Stimulated activated CD8-positive, alpha-beta memory T cell treated with anti-CD3 and anti-CD28 coated beads, Interleukin-2, amount 100 ng/mL, for 1 hour (primary cell): ENCODE measurements at regions not wholly inside any gene's neighbourhood (a gene's known extent, or its start where the extent isn't known, plus 50 kb on each side); places are given as distances from the start of the nearest gene placed in this dataset.
"Not testable (repeated sequence)": the region's sequence is repeated elsewhere in the genome, so short reads cannot be mapped to it uniquely, and the experiment has no call there.

Experiments used
- DNase-seq, 2 donors: peaks; one replicate each; pipeline ENCODE4 v3.0.0-alpha.2; 2020; ENCODE audit warnings: low read depth in 2 of 2

- no peak for DNase-seq
These were observed 324.2 kb upstream of the PREP start for GRCh38 chr6:105726902-105727655.

- no peak for DNase-seq
These were observed 312.0 kb upstream of the PREP start for GRCh38 chr6:105714846-105715245.

GRCh38 chr6:105713474-105714118 lies 310.7 kb upstream of the PREP start:
- no peak for DNase-seq

- DNase-seq: no peak
These were observed 308.3 kb upstream of the PREP start for GRCh38 chr6:105711216-105711615.

- no peak for DNase-seq
These were observed 302.7 kb upstream of the PREP start for GRCh38 chr6:105705608-105706007.

- no peak for DNase-seq
These were observed 292.6 kb upstream of the PREP start for GRCh38 chr6:105695461-105695860.

- DNase-seq: no peak
These were observed 289.8 kb upstream of the PREP start for GRCh38 chr6:105692613-105693215.

GRCh38 chr6:105691971-105692370 lies 289.1 kb upstream of the PREP start:
- no peak for DNase-seq

GRCh38 chr6:105691081-105691480 lies 288.2 kb upstream of the PREP start:
- DNase-seq: no peak

GRCh38 chr6:105688573-105688972 lies 285.7 kb upstream of the PREP start:
- no peak for DNase-seq

GRCh38 chr6:105686793-105687192 lies 283.9 kb upstream of the PREP start:
- DNase-seq: not testable (repeated sequence)

GRCh38 chr6:105681061-105681460 lies 278.2 kb upstream of the PREP start:
- no peak for DNase-seq

- DNase-seq: no peak
These were observed 277.2 kb upstream of the PREP start for GRCh38 chr6:105680131-105680530.

- DNase-seq: no peak
These were observed 275.6 kb upstream of the PREP start for GRCh38 chr6:105678516-105678915.

- no peak for DNase-seq
These were observed 275.0 kb upstream of the PREP start for GRCh38 chr6:105677671-105678475.

- DNase-seq: no peak
These were observed 274.0 kb upstream of the PREP start for GRCh38 chr6:105676857-105677256.

- DNase-seq: no peak
These were observed 273.0 kb upstream of the PREP start for GRCh38 chr6:105675715-105676397.

GRCh38 chr6:105672856-105673538 lies 270.1 kb upstream of the PREP start:
- not testable (repeated sequence) for DNase-seq

GRCh38 chr6:105669232-105669631 lies 266.4 kb upstream of the PREP start:
- no peak for DNase-seq

GRCh38 chr6:105667056-105667455 lies 264.2 kb upstream of the PREP start:
- no peak for DNase-seq

GRCh38 chr6:105664931-105665330 lies 262.0 kb upstream of the PREP start:
- no peak for DNase-seq
